PC-9 (cell line): ENCODE measurements at regions not wholly inside any gene's neighbourhood (a gene's known extent, or its start where the extent isn't known, plus 50 kb on each side); places are given as distances from the start of the nearest gene placed in this dataset.

Experiments used
- BruUV-seq: library from RNA; stranded (reverse); fragments of 400-500 nt; replicated peaks from 2 replicates; lab custom pipeline; 2021; lab: Mats Ljungman, UMichigan
- CTCF ChIA-PET: fragments of 300-600 bp; sonication (Branson Sonifier 250); formaldehyde crosslinking; loops from one replicate; lab custom pipeline; 2022; ENCODE audit warnings: antibody characterized with exemption; lab: Charles Lee
- POLR2A ChIA-PET: fragments of 300-600 bp; sonication (Branson Sonifier 250); formaldehyde crosslinking; loops from one replicate; lab custom pipeline; 2022; ENCODE audit warnings: antibody characterized with exemption; ENCODE audit not compliant: unreplicated experiment; lab: Charles Lee
- DNase-seq, 2 experiments: peaks; one replicate each; pipeline versions ENCODE4 v3.0.0 to v3.0.0-alpha.2; 2015 to 2022; ENCODE audit warnings: mixed read lengths in 1 of 2
- H2AFZ ChIP-seq: fragments of 200-600 bp; sonication (generic); 2 replicates; pipeline ENCODE4 v1.8.1; 2017; ENCODE audit warnings: antibody characterized with exemption
- H3F3A ChIP-seq: fragments of 200-600 bp; sonication (generic); 2 replicates; pipeline ENCODE4 v1.8.1; 2017; ENCODE audit warnings: antibody characterized with exemption, mild to moderate bottlenecking, low read depth; ENCODE audit not compliant: insufficient read depth
- H3K27ac ChIP-seq: fragments of 200-600 bp; sonication (generic); 2 replicates; pipeline ENCODE4 v1.6.1; 2016; ENCODE audit warnings: mixed run types
- H3K27me3 ChIP-seq: fragments of 200-600 bp; sonication (generic); 2 replicates; pipeline ENCODE4 v1.6.1; 2016; ENCODE audit warnings: low read depth, mixed run types; ENCODE audit not compliant: insufficient read depth
- H3K36me3 ChIP-seq: fragments of 200-600 bp; sonication (generic); 2 replicates; pipeline ENCODE4 v1.6.1; 2016; ENCODE audit warnings: low read depth, mixed run types
- H3K4me1 ChIP-seq: fragments of 200-600 bp; sonication (generic); replicated peaks from 2 replicates; pipeline ENCODE4 v1.6.1; 2016; ENCODE audit warnings: mixed run types; ENCODE audit not compliant: insufficient read depth
- H3K4me2 ChIP-seq: fragments of 200-600 bp; sonication (generic); 2 replicates; pipeline ENCODE4 v1.6.1; 2017; ENCODE audit warnings: mixed run types
- H3K4me3 ChIP-seq: fragments of 200-600 bp; sonication (generic); 2 replicates; pipeline ENCODE4 v1.6.1; 2016; ENCODE audit warnings: mixed run types
- H3K79me2 ChIP-seq: fragments of 200-600 bp; sonication (generic); 2 replicates; pipeline ENCODE4 v1.6.1; 2017; ENCODE audit warnings: low read depth, mixed run types
- H3K9me2 ChIP-seq: fragments of 200-600 bp; sonication (generic); 2 replicates; pipeline ENCODE4 v1.8.1; 2017; ENCODE audit warnings: mild to moderate bottlenecking; ENCODE audit not compliant: insufficient read depth
- H3K9me3 ChIP-seq: fragments of 200-600 bp; sonication (generic); 2 replicates; pipeline ENCODE4 v1.8.1; 2016; ENCODE audit warnings: low read depth; ENCODE audit not compliant: insufficient read depth
- H4K20me1 ChIP-seq: fragments of 200-600 bp; sonication (generic); 2 replicates; pipeline ENCODE4 v1.8.1; 2017; ENCODE audit not compliant: insufficient read depth
- EZH2 ChIP-seq: fragments of 200-600 bp; sonication (generic); IDR thresholded peaks from 2 replicates; pipeline ENCODE4 v1.8.0; 2017; ENCODE audit warnings: antibody characterized with exemption, low read depth
- intact Hi-C: fragments of 100-400 bp; cut with micrococcal nuclease; formaldehyde crosslinking; loops from one replicate; pipeline ENCODE4 v1.10.0; 2022; ENCODE audit not compliant: unreplicated experiment
- TF ChIP-seq, protein P1 (sequence below): fragments of 200-600 bp; sonication (generic); conservative IDR thresholded peaks from 2 replicates; pipeline ENCODE4 v1.6.1; 2017; ENCODE audit warnings: mixed run types, antibody characterized with exemption, mild to moderate bottlenecking, moderate library complexity

DNA sequence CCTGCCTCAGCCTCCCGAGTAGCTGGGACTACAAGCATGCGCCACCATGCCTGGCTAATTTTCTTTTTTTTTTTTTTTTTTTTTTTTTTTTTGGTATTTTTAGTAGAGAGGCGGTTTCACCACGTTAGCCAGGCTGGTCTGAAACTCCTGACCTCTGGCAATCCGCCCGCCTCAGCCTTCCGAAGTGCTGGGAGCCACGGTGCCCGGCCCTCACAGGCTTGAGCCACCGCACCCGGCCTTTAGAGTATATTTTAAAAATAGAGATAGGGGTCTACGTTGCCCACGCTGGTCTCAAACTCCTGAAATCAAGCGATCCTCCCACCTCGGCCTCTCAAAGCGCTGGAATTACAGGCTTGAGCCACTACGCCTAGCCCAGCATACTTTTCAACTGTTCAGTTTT, 93.4 kb upstream of the CHD2 start:
- H3K27ac ChIP-seq, result peak overlapping the region; percentile 99; the same call in 1 of the 2 replicates
- no peak for DNase-seq
- no peaks in the 10 kb centered on the region for H4K20me1 ChIP-seq
- peaks cover 4% of the 10 kb centered on the region; the same call in 1 of the 2 replicates for H3K9me3 ChIP-seq
- no peak for TF ChIP-seq EZH2
- TF ChIP-seq, protein P1, sequence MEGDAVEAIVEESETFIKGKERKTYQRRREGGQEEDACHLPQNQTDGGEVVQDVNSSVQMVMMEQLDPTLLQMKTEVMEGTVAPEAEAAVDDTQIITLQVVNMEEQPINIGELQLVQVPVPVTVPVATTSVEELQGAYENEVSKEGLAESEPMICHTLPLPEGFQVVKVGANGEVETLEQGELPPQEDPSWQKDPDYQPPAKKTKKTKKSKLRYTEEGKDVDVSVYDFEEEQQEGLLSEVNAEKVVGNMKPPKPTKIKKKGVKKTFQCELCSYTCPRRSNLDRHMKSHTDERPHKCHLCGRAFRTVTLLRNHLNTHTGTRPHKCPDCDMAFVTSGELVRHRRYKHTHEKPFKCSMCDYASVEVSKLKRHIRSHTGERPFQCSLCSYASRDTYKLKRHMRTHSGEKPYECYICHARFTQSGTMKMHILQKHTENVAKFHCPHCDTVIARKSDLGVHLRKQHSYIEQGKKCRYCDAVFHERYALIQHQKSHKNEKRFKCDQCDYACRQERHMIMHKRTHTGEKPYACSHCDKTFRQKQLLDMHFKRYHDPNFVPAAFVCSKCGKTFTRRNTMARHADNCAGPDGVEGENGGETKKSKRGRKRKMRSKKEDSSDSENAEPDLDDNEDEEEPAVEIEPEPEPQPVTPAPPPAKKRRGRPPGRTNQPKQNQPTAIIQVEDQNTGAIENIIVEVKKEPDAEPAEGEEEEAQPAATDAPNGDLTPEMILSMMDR, result no peak
- H3K9me2 ChIP-seq, result no peaks in the 10 kb centered on the region
- H3K27me3 ChIP-seq, result no peaks in the 10 kb centered on the region
- POLR2A ChIA-PET, result no interaction called here
- H3K36me3 ChIP-seq, result no peaks in the 10 kb centered on the region
- CTCF ChIA-PET, result no interaction called here
- no peak overlapping the region for H2AFZ ChIP-seq
- intact Hi-C loops, result no loop called here
- peaks cover 65% of the 10 kb centered on the region for H3F3A ChIP-seq
- H3K4me2 ChIP-seq, result 0 out of 2 replicates have a peak overlapping the region, but pooled peaks have one; percentile 92
- peaks cover 35% of the 10 kb centered on the region for H3K79me2 ChIP-seq
- no TSS peak for BruUV-seq
- H3K4me3 ChIP-seq, result no peak overlapping the region
- H3K4me1 ChIP-seq, result peaks cover 70% of the 10 kb centered on the region

DNA sequence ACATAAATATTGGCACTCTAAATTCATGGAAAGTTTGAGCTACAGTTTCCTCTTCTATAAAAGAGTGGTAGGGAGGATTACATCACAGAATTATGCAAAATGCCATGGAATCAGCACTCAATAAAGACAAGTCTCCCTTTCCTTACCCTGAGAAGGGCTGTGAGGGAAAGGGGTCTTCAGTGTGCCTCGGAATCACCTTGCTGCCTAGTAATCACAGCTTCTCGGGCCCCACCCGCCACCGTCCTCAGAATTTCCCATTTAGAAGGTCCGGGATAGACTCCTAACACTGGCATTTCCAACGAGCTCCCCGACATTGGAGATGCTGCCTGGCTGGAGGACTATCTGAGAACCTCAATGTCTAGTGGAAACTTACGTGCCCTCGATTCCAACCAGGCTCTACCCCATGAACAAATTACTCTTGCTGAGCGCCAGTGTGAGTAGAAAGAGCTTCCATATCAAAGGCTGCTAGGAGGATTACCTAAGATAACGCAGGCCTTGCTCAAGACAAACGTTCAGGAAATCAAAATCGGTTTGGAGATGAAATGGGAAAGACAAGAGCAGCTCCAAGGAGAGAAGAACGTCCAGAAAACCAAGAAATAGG, 92.1 kb upstream of the CHD2 start:
- TSS peak; percentile 72 for BruUV-seq
- ChIA-PET CTCF (interaction anchor here (0.8 to 2.5 kb wide), 2 partner anchors 11 to 92 kb away, joined by 3 to 8 read pairs; partner anchors contain the start of gene CHD2), POLR2A (interaction anchor here (0.6 to 1.2 kb wide), 7 partner anchors 14 to 733 kb away, joined by 3 to 19 read pairs (median 3); partner anchors contain the start of gene CHD2)
- Histone ChIP-seq H3K27me3 (no peaks in the 10 kb centered on the region), H3K9me2 (no peaks in the 10 kb centered on the region), H3K79me2 (peaks cover 35% of the 10 kb centered on the region), H3K4me1 (peaks cover 73% of the 10 kb centered on the region), H2AFZ (peak overlapping the region; percentile 72), H3K27ac (peak overlapping the region; percentile 99), H4K20me1 (no peaks in the 10 kb centered on the region), H3K4me3 (peak overlapping the region; percentile 84), H3K9me3 (peaks cover 4% of the 10 kb centered on the region; the same call in 1 of the 2 replicates), H3F3A (peaks cover 62% of the 10 kb centered on the region), H3K4me2 (peak overlapping the region; percentile 92), H3K36me3 (no peaks in the 10 kb centered on the region)
- TF ChIP-seq, protein P1, result no peak
- no peak for TF ChIP-seq EZH2
- DNase-seq, result peak in 1 of 2 experiments; percentile 50
- intact Hi-C loops, result no loop called here

DNA sequence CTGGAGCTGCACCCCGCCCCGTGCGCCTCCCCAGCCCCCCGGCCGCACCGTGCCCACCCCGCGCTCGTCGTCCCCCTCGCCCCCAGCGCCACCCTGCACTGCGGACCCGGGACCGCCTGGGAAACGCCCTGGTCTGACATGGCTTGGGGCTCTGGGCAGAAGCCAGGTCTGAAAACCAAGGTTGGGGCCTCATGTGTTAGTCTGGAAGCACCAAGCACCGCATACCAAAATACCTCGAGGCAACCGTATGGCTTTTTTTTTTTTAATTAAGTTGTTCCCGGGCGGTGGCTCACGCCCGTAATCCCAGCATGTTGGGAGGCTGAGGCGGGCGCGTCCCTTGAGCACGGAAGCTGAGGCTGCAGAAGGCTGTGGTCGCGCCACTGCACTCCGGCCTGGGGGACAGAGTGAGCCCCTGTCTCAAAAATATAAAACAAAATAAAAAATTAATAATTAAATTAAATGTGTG, 91.5 kb upstream of the CHD2 start:
- peaks cover 68% of the 10 kb centered on the region for H3K4me1 ChIP-seq

More for the DNA sequence above, 91.5 kb upstream of the CHD2 start:
- TF ChIP-seq, protein P1, result no peak
- TF ChIP-seq EZH2, result no peak
- H3F3A ChIP-seq, result peaks cover 56% of the 10 kb centered on the region
- peaks cover 4% of the 10 kb centered on the region; the same call in 1 of the 2 replicates for H3K9me3 ChIP-seq
- H4K20me1 ChIP-seq, result no peaks in the 10 kb centered on the region
- intact Hi-C loops, result loop anchor here (1.0 kb wide), 5 partner anchors 32 to 110 kb away; partner anchors contain the start of gene CHD2
- no TSS peak for BruUV-seq
- H3K27ac ChIP-seq, result peak overlapping the region; percentile 99
- peak overlapping the region; percentile 84 for H3K4me3 ChIP-seq
- peak overlapping the region; percentile 72 for H2AFZ ChIP-seq
- no peaks in the 10 kb centered on the region for H3K9me2 ChIP-seq
- CTCF ChIA-PET, result interaction anchor here (2.5 kb wide), 1 partner anchor 91 kb away, joined by 8 read pairs; the partner anchor contains the start of gene CHD2
- DNase-seq, result peak in 1 of 2 experiments; percentile 76
- POLR2A ChIA-PET, result interaction anchor here (0.6 to 1.2 kb wide), 7 partner anchors 14 to 732 kb away, joined by 3 to 7 read pairs (median 3); partner anchors contain the start of gene CHD2
- H3K36me3 ChIP-seq, result no peaks in the 10 kb centered on the region
- H3K79me2 ChIP-seq, result peaks cover 35% of the 10 kb centered on the region
- H3K27me3 ChIP-seq, result no peaks in the 10 kb centered on the region
- peak overlapping the region; percentile 92 for H3K4me2 ChIP-seq
